Keratinocyte (primary cell): ENCODE measurements at regions not wholly inside any gene's neighbourhood (a gene's known extent, or its start where the extent isn't known, plus 50 kb on each side); places are given as distances from the start of the nearest gene placed in this dataset.
"Not testable (repeated sequence)": the region's sequence is repeated elsewhere in the genome, so short reads cannot be mapped to it uniquely, and the experiment has no call there.

ENCODE experiments used
- DNase-seq: peaks from one replicate; pipeline ENCODE4 v3.0.0-alpha.2; 2011; ENCODE audit warnings: low read depth, missing footprints, low spot score
- FAIRE-seq: peaks from 2 replicates; lab custom pipeline; 2011; peaks lifted over from hg19 to GRCh38; lab: Jason Lieb, UNC
- H2AFZ ChIP-seq: 2 replicates; pipeline ENCODE4 v1.6.0; 2012; ENCODE audit warnings: low read length, control low read depth, inconsistent platforms; ENCODE audit not compliant: control insufficient read depth
- H3K27ac ChIP-seq: 2 replicates; pipeline ENCODE4 v1.5.1; 2011; ENCODE audit warnings: low read length; ENCODE audit not compliant: control insufficient read depth, insufficient read depth
- H3K27me3 ChIP-seq: 3 replicates; pipeline ENCODE4 v1.6.0; 2011; ENCODE audit warnings: low read length; ENCODE audit not compliant: control insufficient read depth, insufficient read depth; ENCODE audit errors: extremely low read depth
- H3K36me3 ChIP-seq, 2 experiments: 2 replicates in 1 of 2; 3 replicates in 1 of 2; pipeline ENCODE4 v1.5.1; 2011; ENCODE audit warnings: low read length in 2 of 2, mild to moderate bottlenecking in 1 of 2; ENCODE audit not compliant: control insufficient read depth in 2 of 2, insufficient read depth in 2 of 2; ENCODE audit errors: extremely low read depth in 1 of 2
- H3K4me1 ChIP-seq: 3 replicates; pipeline ENCODE4 v1.5.1; 2011; ENCODE audit warnings: low read length; ENCODE audit not compliant: control insufficient read depth, insufficient read depth; ENCODE audit errors: extremely low read depth
- H3K4me2 ChIP-seq: 3 replicates; pipeline ENCODE4 v1.6.0; 2011; ENCODE audit warnings: low read depth, low read length; ENCODE audit not compliant: control insufficient read depth, insufficient read depth; ENCODE audit errors: extremely low read depth
- H3K4me3 ChIP-seq, 3 experiments: fragments of 200-600 bp in 1 of 3; sonication (generic) in 1 of 3; 2 replicates in 2 of 3; 3 replicates in 1 of 3; pipeline ENCODE4 v1.5.1; 2011 to 2016; ENCODE audit warnings: low read length in 3 of 3, mild to moderate bottlenecking in 3 of 3, control low read depth in 2 of 3, inconsistent platforms in 1 of 3, low read depth in 1 of 3, mixed read lengths in 1 of 3, mixed run types in 1 of 3, moderate library complexity in 1 of 3; ENCODE audit not compliant: control insufficient read depth in 2 of 3, insufficient read depth in 2 of 3; ENCODE audit errors: extremely low read depth in 1 of 3
- H3K79me2 ChIP-seq: 2 replicates; pipeline ENCODE4 v1.6.0; 2012; ENCODE audit warnings: low read length; ENCODE audit not compliant: control insufficient read depth, insufficient read depth
- H3K9ac ChIP-seq: 3 replicates; pipeline ENCODE4 v1.6.0; 2011; ENCODE audit warnings: low read length; ENCODE audit not compliant: control insufficient read depth, insufficient read depth; ENCODE audit errors: extremely low read depth
- H3K9me1 ChIP-seq: 3 replicates; pipeline ENCODE4 v1.6.0; 2011; ENCODE audit warnings: low read length; ENCODE audit not compliant: control insufficient read depth, insufficient read depth; ENCODE audit errors: extremely low read depth
- H3K9me3 ChIP-seq: 2 replicates; pipeline ENCODE4 v1.5.1; 2012; ENCODE audit warnings: low read depth, low read length; ENCODE audit not compliant: control insufficient read depth
- H4K20me1 ChIP-seq: 3 replicates; pipeline ENCODE4 v1.6.0; 2011; ENCODE audit warnings: low read length; ENCODE audit not compliant: control insufficient read depth, insufficient read depth; ENCODE audit errors: extremely low read depth
- EZH2 ChIP-seq: IDR thresholded peaks from one replicate; pipeline ENCODE4 v1.6.1; 2012; ENCODE audit warnings: inconsistent platforms, mild to moderate bottlenecking, low read length, moderate library complexity
- dilution Hi-C: fragments of 300-500 bp; cut with MboI; formaldehyde crosslinking; loops from one replicate; pipeline ENCODE4 v1.7.0; 2020; ENCODE audit warnings: low sequenced_read_pairs; ENCODE audit not compliant: extremely low pct_ligation_motif_present
- TF ChIP-seq, protein P1 (sequence below), 3 experiments: IDR thresholded peaks in 1 of 3; conservative IDR thresholded peaks in 1 of 3; optimal IDR thresholded peaks in 1 of 3; 2 replicates in 2 of 3; 3 replicates in 1 of 3; pipeline versions ENCODE3 to v1.5.1; 2011; ENCODE audit warnings: low read length in 3 of 3, mild to moderate bottlenecking in 3 of 3, moderate library complexity in 2 of 3, control low read depth in 1 of 3, inconsistent platforms in 1 of 3; ENCODE audit not compliant: insufficient read depth in 2 of 3; ENCODE audit errors: extremely low read depth in 1 of 3

DNA sequence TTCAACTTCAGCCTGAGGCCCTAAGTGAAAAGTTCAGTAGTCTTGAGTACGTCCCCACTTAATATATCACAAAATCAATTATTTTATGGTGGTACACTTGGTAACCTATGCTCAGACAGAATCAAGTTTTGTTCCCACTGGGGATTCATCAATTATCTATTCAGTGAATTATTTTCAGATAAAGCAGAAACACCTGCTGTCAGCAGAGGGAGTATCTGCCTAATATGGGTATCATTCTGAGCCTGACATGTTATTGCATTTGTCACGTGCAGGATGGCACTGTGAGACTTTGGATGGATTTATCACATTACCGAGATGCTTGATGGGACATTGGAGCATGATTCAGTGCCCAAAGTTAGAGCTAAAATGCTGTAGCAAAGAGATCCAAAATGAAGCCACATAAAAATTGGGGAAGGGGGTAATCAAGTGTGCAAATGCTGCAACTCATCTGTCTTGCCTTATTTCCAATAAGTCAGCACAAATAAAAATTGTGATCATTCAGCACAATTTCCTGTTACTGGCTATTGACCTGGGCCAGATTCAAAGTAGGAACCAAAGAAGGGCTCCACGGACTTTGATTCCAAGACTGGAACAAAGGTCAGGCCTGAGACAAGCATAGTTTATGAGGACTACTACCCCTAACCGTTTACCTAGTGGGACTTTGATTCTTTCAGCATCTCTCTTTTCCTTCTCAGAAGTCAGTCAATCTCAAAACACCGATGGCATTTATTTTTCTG is 657.6 kb downstream of the LMO4 start:
- DNase-seq = no peak
- Histone ChIP-seq H3K36me3 (no peaks in the 10 kb centered on the region), H4K20me1 (no peaks in the 10 kb centered on the region), H3K4me1 (peaks cover 4% of the 10 kb centered on the region), H3K79me2 (no peaks in the 10 kb centered on the region), H3K27ac (no peak overlapping the region), H3K9ac (no peak overlapping the region), H3K4me3 (no peak overlapping the region), H3K4me2 (no peak overlapping the region), H3K9me1 (no peaks in the 10 kb centered on the region), H3K27me3 (no peaks in the 10 kb centered on the region), H3K9me3 (no peaks in the 10 kb centered on the region), H2AFZ (no peak overlapping the region)
- FAIRE-seq = peak; percentile 9
- no peak for TF ChIP-seq EZH2
- TF ChIP-seq, protein P1, sequence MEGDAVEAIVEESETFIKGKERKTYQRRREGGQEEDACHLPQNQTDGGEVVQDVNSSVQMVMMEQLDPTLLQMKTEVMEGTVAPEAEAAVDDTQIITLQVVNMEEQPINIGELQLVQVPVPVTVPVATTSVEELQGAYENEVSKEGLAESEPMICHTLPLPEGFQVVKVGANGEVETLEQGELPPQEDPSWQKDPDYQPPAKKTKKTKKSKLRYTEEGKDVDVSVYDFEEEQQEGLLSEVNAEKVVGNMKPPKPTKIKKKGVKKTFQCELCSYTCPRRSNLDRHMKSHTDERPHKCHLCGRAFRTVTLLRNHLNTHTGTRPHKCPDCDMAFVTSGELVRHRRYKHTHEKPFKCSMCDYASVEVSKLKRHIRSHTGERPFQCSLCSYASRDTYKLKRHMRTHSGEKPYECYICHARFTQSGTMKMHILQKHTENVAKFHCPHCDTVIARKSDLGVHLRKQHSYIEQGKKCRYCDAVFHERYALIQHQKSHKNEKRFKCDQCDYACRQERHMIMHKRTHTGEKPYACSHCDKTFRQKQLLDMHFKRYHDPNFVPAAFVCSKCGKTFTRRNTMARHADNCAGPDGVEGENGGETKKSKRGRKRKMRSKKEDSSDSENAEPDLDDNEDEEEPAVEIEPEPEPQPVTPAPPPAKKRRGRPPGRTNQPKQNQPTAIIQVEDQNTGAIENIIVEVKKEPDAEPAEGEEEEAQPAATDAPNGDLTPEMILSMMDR (optimal IDR thresholded peaks at IDR 0.05 in 1 of 3, IDR thresholded peaks at IDR 0.05 in 1 of 3, conservative IDR thresholded peaks at IDR 0.05 in 1 of 3; ENCODE audit: extremely low read depth in 1 of 3, insufficient read depth in 2 of 3, low read length in 3 of 3) = peak in 2 of 3 experiments; percentile 17 to 35
- dilution Hi-C loops = no loop called here

- Histone ChIP-seq H3K9me3 (no peaks in the 10 kb centered on the region), H3K4me3 (no peak overlapping the region), H3K79me2 (no peaks in the 10 kb centered on the region), H3K4me2 (no peak overlapping the region), H3K4me1 (no peaks in the 10 kb centered on the region), H3K9me1 (no peaks in the 10 kb centered on the region), H3K27ac (no peak overlapping the region), H4K20me1 (no peaks in the 10 kb centered on the region), H3K36me3 (no peaks in the 10 kb centered on the region), H2AFZ (no peak overlapping the region), H3K27me3 (no peaks in the 10 kb centered on the region), H3K9ac (no peak overlapping the region)
- no peak for TF ChIP-seq EZH2
- TF ChIP-seq, protein P1 (optimal IDR thresholded peaks at IDR 0.05 in 1 of 3, IDR thresholded peaks at IDR 0.05 in 1 of 3, conservative IDR thresholded peaks at IDR 0.05 in 1 of 3; ENCODE audit: extremely low read depth in 1 of 3, insufficient read depth in 2 of 3, low read length in 3 of 3) = peak; percentile 34 to 53 (median 46)
- peak; percentile 65 for FAIRE-seq
- peak; percentile 58 for DNase-seq
- dilution Hi-C loops = no loop called here
These were observed 660.7 kb downstream of the LMO4 start for GRCh38 chr1:87989346-87989745.

GRCh38 chr1:87992536-87992935 is 663.9 kb downstream of the LMO4 start:
- FAIRE-seq, dilution Hi-C loops, H2AFZ ChIP-seq: not testable (repeated sequence)

More at GRCh38 chr1:87992536-87992935, 663.9 kb downstream of the LMO4 start:
- H3K79me2 ChIP-seq, H3K27ac ChIP-seq, H3K27me3 ChIP-seq, DNase-seq, H4K20me1 ChIP-seq, H3K9ac ChIP-seq, H3K9me3 ChIP-seq, H3K4me2 ChIP-seq, H3K36me3 ChIP-seq, H3K4me1 ChIP-seq, H3K4me3 ChIP-seq, H3K9me1 ChIP-seq: not testable (repeated sequence)
